ENCODE measurements at regions not wholly inside any gene's neighbourhood (a gene's known extent, or its start where the extent isn't known, plus 50 kb on each side); places are given as distances from the start of the nearest gene placed in this dataset.
"Not testable (repeated sequence)": the region's sequence is repeated elsewhere in the genome, so short reads cannot be mapped to it uniquely, and the experiment has no call there.

- no peak for DNase-seq (ENCODE audit: low read depth in 2 of 2, low spot score in 1 of 2)
Measured at GRCh38 chr9:117649126-117649525, 55.1 kb upstream of the TLR4 start.

GRCh38 chr9:117644932-117645636 lies 59.1 kb upstream of the TLR4 start:
- DNase-seq (ENCODE audit: low read depth in 2 of 2, low spot score in 1 of 2) = no peak

DNA sequence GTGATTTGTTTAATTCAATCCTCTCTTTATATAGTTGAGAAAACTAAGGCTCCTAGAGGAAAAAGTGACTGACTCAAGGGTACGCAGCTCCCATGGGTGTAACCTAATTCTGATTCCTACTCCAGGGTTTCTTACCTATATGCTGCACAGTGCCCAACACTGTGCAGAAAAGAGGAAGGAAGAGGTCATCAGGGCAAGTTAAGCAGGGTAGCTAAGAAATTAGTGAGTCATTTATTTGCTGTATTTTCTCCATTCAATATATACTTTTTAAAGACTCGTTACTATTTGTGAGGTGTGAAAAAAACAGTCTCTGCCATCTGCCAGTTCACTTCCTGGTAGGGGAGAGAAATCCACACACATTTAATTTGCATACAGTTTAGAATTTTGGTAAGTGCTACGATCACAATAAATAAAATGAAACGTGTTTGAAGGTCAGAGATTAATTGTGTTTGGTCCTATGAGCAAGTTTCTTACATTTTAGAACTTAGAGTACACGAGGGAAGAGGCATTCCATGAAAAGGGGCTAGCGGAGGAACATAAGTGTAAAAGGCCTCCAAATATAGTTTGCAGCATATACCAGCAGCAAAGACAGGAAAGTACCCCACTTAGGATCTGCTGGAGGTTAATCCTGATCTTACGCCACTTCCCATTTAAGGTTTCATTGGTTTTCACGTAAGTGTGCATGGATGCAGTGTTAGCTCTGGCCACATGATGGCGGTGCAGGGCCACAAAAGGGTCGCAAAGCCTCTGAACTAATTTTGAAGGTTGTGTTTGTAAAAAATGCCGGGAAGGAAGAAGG lies 59.9 kb upstream of the TLR4 start:
- DNase-seq (ENCODE audit: low read depth in 2 of 2, low spot score in 1 of 2) = peak in 1 of 2 donors; percentile 12

DNA sequence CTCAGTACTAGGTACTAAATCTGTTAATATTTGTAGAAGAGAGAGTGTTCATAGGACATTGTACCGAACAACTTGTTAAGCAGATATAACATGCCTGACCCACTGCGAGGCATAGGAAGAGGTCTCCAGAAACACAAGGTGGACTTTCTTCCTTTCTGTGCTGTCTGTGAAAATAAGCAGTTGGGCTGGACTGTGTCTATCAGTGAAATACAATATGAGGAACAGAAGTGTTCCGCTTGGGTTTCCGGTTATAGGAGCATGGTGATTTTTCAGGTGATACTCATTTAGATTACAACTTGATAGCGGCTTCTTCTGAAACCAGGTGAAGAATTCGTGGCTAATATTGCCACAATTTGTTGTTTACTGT lies 60.9 kb upstream of the TLR4 start:
- no peak for DNase-seq (ENCODE audit: low read depth in 2 of 2, low spot score in 1 of 2)

DNA sequence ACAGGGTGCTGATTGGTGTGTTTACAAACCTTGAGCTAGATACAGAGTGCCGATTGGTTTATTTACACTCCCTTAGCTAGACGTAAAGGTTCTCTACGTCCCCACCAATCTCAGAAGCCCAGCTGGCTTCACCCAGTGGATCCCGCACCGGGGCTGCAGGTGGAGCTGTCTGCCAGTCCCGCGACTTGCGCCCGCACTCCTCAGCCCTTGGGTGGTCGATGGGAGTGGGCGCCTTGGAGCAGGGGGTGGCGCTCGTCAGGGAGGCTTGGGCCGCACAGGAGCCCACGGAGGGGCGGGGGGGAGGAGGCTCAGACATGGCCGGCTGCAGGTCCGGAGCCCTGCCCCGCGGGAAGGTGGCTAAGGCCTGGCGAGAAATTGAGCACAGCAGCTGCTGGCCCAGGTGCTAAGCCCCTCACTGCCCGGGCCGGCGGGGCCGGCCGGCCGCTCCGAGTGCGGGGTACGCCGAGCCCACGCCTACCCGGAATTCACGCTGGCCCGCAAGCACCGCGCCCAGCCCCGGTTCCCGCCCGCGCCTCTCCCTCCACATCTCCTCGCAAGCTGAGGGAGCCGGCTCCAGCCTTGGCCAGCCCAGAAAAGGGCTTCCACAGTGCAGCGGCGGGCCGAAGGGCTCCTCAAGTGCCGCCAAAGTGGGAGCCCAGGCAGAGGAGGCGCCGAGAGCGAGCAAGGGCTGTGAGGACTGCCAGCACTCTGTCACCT lies 61.5 kb upstream of the TLR4 start:
- DNase-seq (ENCODE audit: low read depth in 2 of 2, low spot score in 1 of 2) = not testable (repeated sequence)

DNA sequence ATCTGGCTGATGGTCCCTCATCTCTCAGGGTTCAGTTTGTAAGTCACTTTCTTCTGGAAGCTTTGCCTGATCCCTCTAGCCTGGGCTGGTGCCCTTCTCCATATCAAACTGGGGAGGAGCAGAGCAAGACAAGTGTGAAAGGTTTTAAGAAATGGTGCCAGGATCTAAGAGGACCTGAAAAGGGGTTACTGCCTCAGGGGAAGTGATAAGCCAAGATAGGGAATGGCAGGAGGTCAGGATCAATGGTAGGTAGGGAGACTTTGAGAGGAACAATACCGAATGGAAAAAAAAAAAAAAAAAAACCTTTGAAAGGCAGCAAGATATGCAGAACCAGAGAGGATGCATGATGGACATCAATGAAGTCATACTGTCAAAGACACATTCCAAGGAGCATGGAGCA lies 67.5 kb upstream of the TLR4 start:
- DNase-seq (ENCODE audit: low read depth in 2 of 2, low spot score in 1 of 2) = no peak

DNA sequence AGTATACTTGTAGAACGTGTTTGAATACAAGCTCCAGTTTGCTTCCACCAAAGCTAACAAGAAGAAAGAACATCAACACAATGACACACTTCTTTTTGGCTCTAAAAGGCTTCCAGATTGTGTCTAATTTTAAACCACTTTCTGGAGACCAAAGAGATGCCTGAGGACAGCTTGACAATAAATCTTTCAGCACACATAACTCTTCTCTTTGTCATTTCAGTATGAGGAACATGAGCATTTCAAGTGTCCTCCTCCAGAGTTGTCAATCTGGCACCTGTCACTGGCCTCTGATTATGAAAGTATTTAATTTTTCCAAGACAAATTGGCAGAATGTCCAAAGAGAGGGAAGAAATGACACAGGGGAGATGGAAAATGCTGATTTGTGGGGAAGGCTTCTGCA lies 79.0 kb upstream of the TLR4 start:
- no peak for DNase-seq (ENCODE audit: low read depth in 2 of 2, low spot score in 1 of 2)

DNA sequence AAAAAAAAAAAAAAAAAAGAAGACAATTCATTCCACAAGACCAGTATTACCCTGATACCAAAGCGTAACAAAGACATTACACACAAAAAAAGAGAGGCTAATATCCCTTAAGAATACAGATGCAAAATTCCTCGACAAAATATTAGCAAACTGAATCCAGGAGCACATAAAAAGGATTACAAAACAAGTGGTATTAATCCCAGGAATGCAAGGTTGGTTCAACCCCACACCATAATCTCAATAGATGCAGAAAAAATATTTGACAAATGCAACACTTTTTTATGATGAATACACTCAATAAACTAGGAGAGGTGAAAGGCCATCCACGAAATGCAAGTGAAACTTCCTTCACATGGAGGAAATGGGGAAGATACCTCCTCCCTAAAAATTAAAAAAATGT lies 80.1 kb upstream of the TLR4 start:
- DNase-seq (ENCODE audit: low read depth in 2 of 2, low spot score in 1 of 2) = no peak

DNA sequence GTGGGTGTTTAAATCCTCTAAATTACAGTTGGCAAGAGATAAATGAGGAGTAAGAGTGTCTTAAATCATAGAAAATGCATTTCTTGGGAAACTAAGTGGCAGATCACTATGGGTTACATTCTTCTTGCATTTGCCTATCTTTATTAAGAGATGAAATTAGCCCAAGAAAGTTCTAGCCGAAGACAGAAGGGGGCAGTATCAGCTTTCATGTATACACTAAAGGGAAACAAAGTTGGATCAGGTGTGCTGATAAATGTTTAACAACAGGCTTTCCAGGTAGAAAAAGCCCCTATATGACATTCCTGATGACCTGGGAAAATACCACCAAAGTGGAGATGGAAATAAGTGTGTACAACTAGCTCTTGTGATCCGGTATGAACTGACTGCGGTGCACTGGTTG lies 81.9 kb upstream of the TLR4 start:
- DNase-seq (ENCODE audit: low read depth in 2 of 2, low spot score in 1 of 2) = no peak

- DNase-seq (ENCODE audit: low read depth in 2 of 2, low spot score in 1 of 2) = no peak
Measured at GRCh38 chr9:117616431-117616831, 87.8 kb upstream of the TLR4 start.

GRCh38 chr9:117612317-117612716 lies 91.9 kb upstream of the TLR4 start:
- no peak for DNase-seq (ENCODE audit: low read depth in 2 of 2, low spot score in 1 of 2)

DNA sequence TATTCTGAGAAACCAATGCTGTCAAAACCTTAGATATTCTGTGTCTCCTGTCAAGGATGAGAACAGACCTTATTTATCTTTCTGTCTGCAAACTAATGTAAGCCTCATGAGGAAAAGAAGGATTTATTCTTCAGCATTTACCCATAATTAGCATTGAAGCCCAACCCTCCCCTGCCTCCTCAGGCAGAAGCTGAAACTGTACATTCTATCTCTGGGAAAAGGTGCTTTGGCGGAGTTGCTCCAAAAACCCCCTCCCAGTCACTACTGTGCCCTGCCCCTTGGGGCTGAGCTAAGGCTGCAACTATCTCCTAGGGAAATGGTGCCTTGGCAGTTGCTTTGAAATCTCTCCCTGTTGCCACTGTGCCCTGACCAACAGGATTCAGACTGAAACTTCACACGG lies 106.2 kb upstream of the TLR4 start:
- DNase-seq (ENCODE audit: low read depth in 2 of 2, low spot score in 1 of 2) = no peak

GRCh38 chr9:117596678-117597077 lies 107.5 kb upstream of the TLR4 start:
- no peak for DNase-seq (ENCODE audit: low read depth in 2 of 2, low spot score in 1 of 2)

DNA sequence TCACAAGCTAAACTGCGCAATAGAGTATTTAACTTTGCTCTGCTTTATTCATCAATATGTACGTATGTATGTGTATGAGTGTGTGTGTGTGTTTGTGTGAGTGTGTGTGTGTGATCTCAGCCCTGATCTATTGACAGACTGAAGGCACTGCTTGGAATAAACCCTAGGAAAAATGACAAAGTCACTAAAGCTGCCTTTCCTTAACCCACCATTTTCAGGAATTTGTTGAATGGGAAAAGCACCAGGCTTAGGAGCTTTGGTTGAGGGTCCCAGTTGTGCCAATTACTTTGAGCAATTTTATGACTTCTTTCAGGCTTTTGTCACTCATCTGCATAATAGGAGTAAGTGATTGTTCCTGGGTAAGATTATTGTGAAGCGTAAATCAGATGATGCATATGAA lies 108.6 kb upstream of the TLR4 start:
- DNase-seq (ENCODE audit: low read depth in 2 of 2, low spot score in 1 of 2) = no peak

GRCh38 chr9:117587263-117587662 lies 116.9 kb upstream of the TLR4 start:
- DNase-seq (ENCODE audit: low read depth in 2 of 2, low spot score in 1 of 2) = no peak

GRCh38 chr9:117574099-117574498 lies 130.1 kb upstream of the TLR4 start:
- no peak for DNase-seq (ENCODE audit: low read depth in 2 of 2, low spot score in 1 of 2)

GRCh38 chr9:117564839-117565238 lies 139.4 kb upstream of the TLR4 start:
- no peak for DNase-seq (ENCODE audit: low read depth in 2 of 2, low spot score in 1 of 2)

- DNase-seq (ENCODE audit: low read depth in 2 of 2, low spot score in 1 of 2) = no peak
Measured at GRCh38 chr9:117561761-117562160, 142.4 kb upstream of the TLR4 start.

DNA sequence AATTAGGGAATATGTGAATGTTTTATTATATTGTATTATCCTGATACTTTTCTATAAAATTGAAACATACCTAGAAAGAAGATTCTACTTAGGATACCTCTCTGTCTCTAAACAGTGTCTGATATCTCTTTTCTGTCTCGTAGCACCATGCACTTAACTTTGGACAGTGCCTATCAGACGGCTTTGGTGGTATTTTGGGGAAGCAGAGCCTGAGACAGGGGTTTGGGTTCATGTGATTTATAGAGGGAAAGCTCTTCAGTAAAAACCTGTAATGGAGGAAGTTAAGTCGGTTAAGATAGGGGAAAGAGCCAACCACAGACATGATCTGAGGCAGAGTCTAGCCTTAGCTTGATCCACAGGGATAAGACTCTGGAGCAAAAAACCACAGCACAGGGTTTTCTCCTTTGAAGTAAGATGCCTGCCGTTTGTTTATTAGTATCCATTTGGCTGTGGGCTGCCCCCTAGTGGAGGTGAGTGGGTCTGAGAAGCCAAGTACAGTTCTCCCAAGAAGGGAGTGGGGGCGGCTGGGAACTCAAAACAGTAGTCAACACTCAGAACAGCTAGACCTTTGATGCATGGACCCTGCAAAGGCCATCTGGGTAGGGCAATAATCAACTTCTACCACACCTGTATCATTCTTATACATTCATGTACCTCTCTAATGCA lies 141.2 kb upstream of the ASTN2 start:
- DNase-seq (ENCODE audit: low read depth in 2 of 2, low spot score in 1 of 2) = no peak

- no peak for DNase-seq (ENCODE audit: low read depth in 2 of 2, low spot score in 1 of 2)
Measured at GRCh38 chr9:117552811-117553210, 138.0 kb upstream of the ASTN2 start.

DNA sequence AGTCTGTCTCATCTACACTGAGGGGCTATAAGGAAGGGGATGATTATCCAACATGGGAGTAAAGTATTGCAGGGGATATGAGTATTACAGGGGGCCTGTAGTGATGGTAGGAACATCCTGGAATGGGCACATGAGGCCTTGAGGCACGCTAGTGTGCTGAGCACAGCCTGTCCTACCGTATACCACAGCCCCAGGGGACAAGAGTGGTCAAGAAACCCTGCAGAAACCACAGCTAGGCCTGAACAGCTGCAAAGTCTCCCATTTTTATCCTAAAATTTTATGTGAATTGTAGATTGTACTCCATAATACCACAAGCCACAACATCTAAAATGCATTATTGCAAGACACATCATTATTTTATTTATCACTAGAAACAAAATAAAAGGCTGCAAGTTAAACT lies 136.3 kb upstream of the ASTN2 start:
- no peak for DNase-seq (ENCODE audit: low read depth in 2 of 2, low spot score in 1 of 2)

GRCh38 chr9:117549444-117549843 lies 134.6 kb upstream of the ASTN2 start:
- DNase-seq (ENCODE audit: low read depth in 2 of 2, low spot score in 1 of 2) = no peak
